ENCODE measurements at regions not wholly inside any gene's neighbourhood (a gene's known extent, or its start where the extent isn't known, plus 50 kb on each side); places are given as distances from the start of the nearest gene placed in this dataset.

DNA sequence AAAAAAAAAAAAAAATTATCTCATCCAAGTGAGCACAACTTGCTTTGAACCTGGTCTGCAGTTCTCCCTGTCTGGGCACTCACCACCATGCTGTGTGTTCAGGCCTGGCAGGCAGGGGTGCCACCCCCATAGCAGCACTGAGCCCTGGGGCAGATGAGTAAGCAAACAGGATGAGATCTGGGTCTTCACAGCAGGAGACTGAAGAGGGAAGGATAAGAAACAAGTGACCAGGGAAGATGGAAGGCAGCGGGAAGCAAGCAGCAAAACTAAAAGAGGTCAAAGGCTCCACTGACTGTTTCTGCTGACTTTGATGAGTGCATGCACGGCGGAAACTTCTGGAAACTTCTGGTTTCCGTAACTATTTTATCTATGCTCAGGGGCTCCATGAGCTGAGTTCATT is 133.5 kb upstream of the SOD1 start:
- H2BK15ac ChIP-seq (ENCODE audit: low read length), result no peak overlapping the region
- peaks cover 0 to 45% of the 10 kb centered on the region in 2 experiments; a peak in 2 of 4 replicates for H3K79me2 ChIP-seq (ENCODE audit: control insufficient read depth in 1 of 2, insufficient read depth in 2 of 2, low read length in 2 of 2)
- TF ChIP-seq SUZ12 (IDR thresholded peaks at IDR 0.05; ENCODE audit: low read length), result no peak
- TF ChIP-seq SP1 (IDR thresholded peaks at IDR 0.05; ENCODE audit: low read depth, low read length), result no peak
- TF ChIP-seq, protein P1, sequence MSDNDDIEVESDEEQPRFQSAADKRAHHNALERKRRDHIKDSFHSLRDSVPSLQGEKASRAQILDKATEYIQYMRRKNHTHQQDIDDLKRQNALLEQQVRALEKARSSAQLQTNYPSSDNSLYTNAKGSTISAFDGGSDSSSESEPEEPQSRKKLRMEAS (IDR thresholded peaks at IDR 0.05), result no peak
- TF ChIP-seq EZH2 (IDR thresholded peaks at IDR 0.05; ENCODE audit: low read depth, low read length, severe bottlenecking), result no peak
- TF ChIP-seq SAP30 (IDR thresholded peaks at IDR 0.05; ENCODE audit: insufficient read depth, insufficient replicate concordance, low read length), result no peak
- TF ChIP-seq GABPA (IDR thresholded peaks at IDR 0.05; ENCODE audit: borderline replicate concordance, insufficient read depth, low read length), result no peak
- no peak for TF ChIP-seq TEAD4 (IDR thresholded peaks at IDR 0.05; ENCODE audit: low read depth, low read length)
- TF ChIP-seq CTBP2 (IDR thresholded peaks at IDR 0.05; ENCODE audit: borderline replicate concordance, insufficient read depth, insufficient read length, low read length), result no peak
- no peak for TF ChIP-seq SP2 (IDR thresholded peaks at IDR 0.05; ENCODE audit: low read length)
- TF ChIP-seq KDM5A (IDR thresholded peaks at IDR 0.05; ENCODE audit: low read length), result no peak
- no peak for TF ChIP-seq NANOG (IDR thresholded peaks at IDR 0.05; ENCODE audit: insufficient read depth, low read depth, low read length, poor library complexity, severe bottlenecking)
- no peak for TF ChIP-seq SRF (IDR thresholded peaks at IDR 0.05; ENCODE audit: low read depth, low read length)
- TF ChIP-seq CBX5 (IDR thresholded peaks at IDR 0.05; ENCODE audit: low read depth, low read length), result no peak
- no peak for TF ChIP-seq ZNF274 (IDR thresholded peaks at IDR 0.05; ENCODE audit: borderline replicate concordance, extremely low read depth, low read length)
- no peak for TF ChIP-seq POLR2A (IDR thresholded peaks at IDR 0.05; ENCODE audit: control extremely low read depth in 1 of 2, low read depth in 2 of 2, low read length in 2 of 2)

More for the DNA sequence above, 133.5 kb upstream of the SOD1 start:
- Histone ChIP-seq H4K91ac (replicated peaks; ENCODE audit: insufficient read length, low read length) (no peak overlapping the region), H3K4me2 (ENCODE audit: insufficient read depth in 1 of 2, low read depth in 2 of 2, low read length in 2 of 2) (no peak overlapping the region), H3K14ac (ENCODE audit: insufficient read length) (no peak overlapping the region), H4K8ac (ENCODE audit: extremely low read depth, insufficient read depth, low read length) (no peak overlapping the region), H3K79me1 (ENCODE audit: low read depth, low read length) (peaks cover 7% of the 10 kb centered on the region; the same call in 1 of the 2 replicates), H3K56ac (replicated peaks; ENCODE audit: insufficient read length, low read depth, low read length) (no peak overlapping the region), H4K5ac (ENCODE audit: insufficient read length, low read depth, low read length) (no peak overlapping the region), H2BK120ac (replicated peaks; ENCODE audit: low read depth, low read length) (no peak overlapping the region), H2AFZ (ENCODE audit: low read length) (no peak overlapping the region), H3K23me2 (ENCODE audit: low read depth, low read length) (no peaks in the 10 kb centered on the region), H3K36me3 (ENCODE audit: control insufficient read depth in 2 of 4, insufficient read depth in 4 of 4, low read length in 3 of 4) (no peaks in the 10 kb centered on the region), H2BK5ac (ENCODE audit: low read depth, low read length) (no peak overlapping the region), H3K4me1 (replicated peaks in 1 of 4; ENCODE audit: control insufficient read depth in 3 of 4, insufficient read depth in 4 of 4, low read length in 3 of 4) (peaks cover 2 to 23% (median 9%) of the 10 kb centered on the region in 4 experiments; a peak in 6 of 7 replicates), H3K9me3 (ENCODE audit: insufficient read depth in 2 of 2, low read depth in 1 of 2, low read length in 1 of 2) (no peaks in the 10 kb centered on the region), H2AK5ac (ENCODE audit: low read depth, low read length) (no peak overlapping the region), H3K4ac (replicated peaks; ENCODE audit: insufficient read length, low read depth, low read length) (no peak overlapping the region), H3K27ac (ENCODE audit: low read depth, low read length) (no peak overlapping the region), H3K18ac (ENCODE audit: extremely low read depth, low read length) (no peak overlapping the region), H3K27me3 (replicated peaks in 1 of 4; ENCODE audit: control insufficient read depth in 3 of 4, extremely low read depth in 1 of 4, insufficient read depth in 3 of 4, low read length in 3 of 4) (no peaks in the 10 kb centered on the region), H2BK12ac (ENCODE audit: low read depth, low read length) (no peak overlapping the region), H3K23ac (ENCODE audit: insufficient read length) (no peak overlapping the region), H4K20me1 (replicated peaks in 1 of 2; ENCODE audit: control insufficient read depth in 1 of 2, insufficient read depth in 2 of 2, low read length in 2 of 2) (no peaks in the 10 kb centered on the region), H3K4me3 (ENCODE audit: extremely low read depth in 1 of 4, insufficient read depth in 2 of 4, low read depth in 3 of 4, low read length in 4 of 4) (no peak overlapping the region), H3K9ac (replicated peaks in 1 of 4; ENCODE audit: extremely low read depth in 1 of 4, low read depth in 3 of 4, low read length in 3 of 4) (no peak overlapping the region), H2BK20ac (ENCODE audit: low read length) (no peak overlapping the region)
- FAIRE-seq, result peak; percentile 48
- 77% methylated on average over 4 of the region's 4 CpGs; no CpG with 5 or more reads in 1 of the 2 experiments for WGBS, 2 experiments (ENCODE audit: extremely low coverage in 1 of 2, insufficient coverage in 1 of 2, insufficient read length in 1 of 2, insufficient replicate concordance in 2 of 2, low coverage in 1 of 2, low lambda C conversion rate in 2 of 2, missing lambda C conversion rate in 1 of 2)
- POLR2A ChIA-PET (ENCODE audit: partially characterized antibody), result interaction anchor here (1.9 kb wide), 1 partner anchor 33 kb away, joined by 6 read pairs; no protein-coding TSS in a partner anchor
- no peak for DNase-seq (ENCODE audit: low read depth in 1 of 2, low spot score in 2 of 2)
- CTCF ChIA-PET (ENCODE audit: partially characterized antibody), result interaction anchor here (0.6 to 3.7 kb wide), 5 partner anchors 12 to 180 kb away, joined by 3 to 24 read pairs (median 4); no protein-coding TSS in a partner anchor
